ENCODE measurements at regions not wholly inside any gene's neighbourhood (a gene's known extent, or its start where the extent isn't known, plus 50 kb on each side); places are given as distances from the start of the nearest gene placed in this dataset.
A peak's percentile ranks its signal among the peaks of the same experiment; 100 is the strongest.
"Not testable (repeated sequence)": the region's sequence is repeated elsewhere in the genome, so short reads cannot be mapped to it uniquely, and the experiment has no call there.

DNA sequence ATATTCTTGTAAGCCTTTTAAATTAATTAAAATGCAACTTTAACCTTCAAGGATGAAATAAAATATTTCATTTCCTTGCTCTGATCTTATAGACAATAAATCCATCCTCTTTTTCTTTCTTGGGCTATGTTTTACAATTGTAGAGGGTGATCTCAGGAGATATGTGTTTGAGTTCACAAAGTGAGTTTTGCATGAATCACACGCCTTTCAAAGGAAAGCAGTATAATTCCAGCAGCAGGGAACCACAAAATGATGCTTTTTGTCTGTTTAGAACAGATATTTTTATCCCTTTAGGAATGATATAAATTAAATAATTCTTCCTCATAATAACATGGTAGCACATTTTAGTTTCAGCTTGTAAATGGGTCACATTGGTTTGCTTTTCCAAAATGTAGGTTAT lies 191.2 kb downstream of the SEMA6D start:
- H3K4me3 ChIP-seq (ENCODE audit: low read length): no peak overlapping the region
- TF ChIP-seq, protein P1, sequence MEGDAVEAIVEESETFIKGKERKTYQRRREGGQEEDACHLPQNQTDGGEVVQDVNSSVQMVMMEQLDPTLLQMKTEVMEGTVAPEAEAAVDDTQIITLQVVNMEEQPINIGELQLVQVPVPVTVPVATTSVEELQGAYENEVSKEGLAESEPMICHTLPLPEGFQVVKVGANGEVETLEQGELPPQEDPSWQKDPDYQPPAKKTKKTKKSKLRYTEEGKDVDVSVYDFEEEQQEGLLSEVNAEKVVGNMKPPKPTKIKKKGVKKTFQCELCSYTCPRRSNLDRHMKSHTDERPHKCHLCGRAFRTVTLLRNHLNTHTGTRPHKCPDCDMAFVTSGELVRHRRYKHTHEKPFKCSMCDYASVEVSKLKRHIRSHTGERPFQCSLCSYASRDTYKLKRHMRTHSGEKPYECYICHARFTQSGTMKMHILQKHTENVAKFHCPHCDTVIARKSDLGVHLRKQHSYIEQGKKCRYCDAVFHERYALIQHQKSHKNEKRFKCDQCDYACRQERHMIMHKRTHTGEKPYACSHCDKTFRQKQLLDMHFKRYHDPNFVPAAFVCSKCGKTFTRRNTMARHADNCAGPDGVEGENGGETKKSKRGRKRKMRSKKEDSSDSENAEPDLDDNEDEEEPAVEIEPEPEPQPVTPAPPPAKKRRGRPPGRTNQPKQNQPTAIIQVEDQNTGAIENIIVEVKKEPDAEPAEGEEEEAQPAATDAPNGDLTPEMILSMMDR (conservative IDR thresholded peaks at IDR 0.05; ENCODE audit: low read depth, low read length): no peak
- DNase-seq (ENCODE audit: low read depth): no peak

DNA sequence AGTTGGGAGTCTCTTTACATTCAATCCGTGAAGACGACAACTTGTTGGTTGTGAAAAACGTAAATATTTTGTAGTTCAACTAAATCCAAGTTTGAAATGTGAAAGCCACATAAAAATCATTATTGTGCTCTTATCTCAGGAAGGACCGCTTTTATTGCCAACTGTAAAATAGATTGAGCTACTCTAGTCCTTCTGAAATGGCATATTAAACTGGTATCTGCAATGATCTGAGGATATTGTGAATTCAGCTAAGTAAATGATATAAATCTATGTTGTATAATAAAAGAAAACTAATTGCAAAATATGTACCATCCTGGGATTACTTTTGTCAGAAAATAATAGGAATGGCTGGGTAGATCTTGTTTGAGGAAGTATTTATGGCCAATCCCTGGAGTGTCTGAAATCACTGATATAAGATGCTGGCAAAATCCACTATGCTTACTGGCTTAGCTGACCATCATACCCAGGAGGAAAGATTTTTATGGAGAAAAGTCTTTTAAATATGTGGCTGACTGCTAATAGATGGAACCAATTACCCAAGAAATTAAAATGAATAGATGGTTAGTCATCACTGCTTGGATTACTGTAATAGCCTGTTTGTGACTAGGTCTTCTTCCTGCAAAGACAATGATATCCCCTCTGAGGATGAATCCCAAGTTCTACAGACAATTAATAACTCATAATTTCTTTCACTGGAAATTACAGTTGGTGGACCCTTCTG lies 191.8 kb downstream of the SEMA6D start:
- no peak for DNase-seq (ENCODE audit: low read depth)

DNA sequence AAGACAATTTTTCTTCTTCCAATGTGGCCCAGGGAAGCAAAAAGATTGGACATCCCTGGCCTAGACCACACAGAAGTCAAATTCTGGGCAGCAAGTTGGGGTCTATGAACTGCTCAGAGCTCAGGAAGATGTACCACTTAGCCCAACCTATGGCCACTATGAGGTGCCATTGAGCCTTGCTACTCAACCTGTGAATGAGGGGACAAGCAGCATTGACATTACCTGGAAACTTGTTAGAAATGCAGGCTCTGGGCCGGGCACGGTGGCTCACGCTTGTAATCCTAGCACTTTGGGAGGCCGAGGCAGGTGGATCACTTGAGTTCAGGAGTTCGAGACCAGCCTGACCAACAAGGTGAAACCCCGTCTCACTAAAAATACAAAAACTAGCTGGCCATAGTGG lies 195.6 kb downstream of the SEMA6D start:
- TF ChIP-seq, protein P1 (conservative IDR thresholded peaks at IDR 0.05; ENCODE audit: low read depth, low read length): peak; percentile 20

More for the DNA sequence above, 191.8 kb downstream of the SEMA6D start:
- no peak overlapping the region for H3K4me3 ChIP-seq (ENCODE audit: low read length)
- TF ChIP-seq, protein P1 (conservative IDR thresholded peaks at IDR 0.05; ENCODE audit: low read depth, low read length): no peak

DNA sequence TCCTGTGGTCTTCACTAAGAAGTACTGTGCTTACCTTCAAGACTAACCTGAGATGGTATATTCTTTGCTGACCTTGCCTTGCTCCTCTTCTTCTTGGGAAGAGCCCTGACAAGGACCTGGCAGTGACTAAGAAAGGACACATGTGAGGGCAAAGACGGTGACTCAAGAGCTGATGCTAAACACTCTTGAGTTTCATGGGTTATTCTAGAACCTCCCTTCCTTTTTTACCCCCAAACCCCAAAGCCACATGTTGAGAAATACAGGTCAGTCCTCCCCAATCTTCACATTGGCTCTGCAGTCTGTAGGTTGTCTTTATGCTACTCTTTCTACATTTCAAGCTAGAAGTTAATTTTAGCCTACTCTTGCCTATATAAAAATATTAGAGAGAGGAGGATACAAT lies 200.6 kb downstream of the SEMA6D start:
- DNase-seq (ENCODE audit: low read depth): no peak
- H3K4me3 ChIP-seq (ENCODE audit: low read length): no peak overlapping the region
- TF ChIP-seq, protein P1 (conservative IDR thresholded peaks at IDR 0.05; ENCODE audit: low read depth, low read length): no peak

More for the DNA sequence above, 195.6 kb downstream of the SEMA6D start:
- not testable (repeated sequence) for DNase-seq (ENCODE audit: low read depth); H3K4me3 ChIP-seq (ENCODE audit: low read length)

DNA sequence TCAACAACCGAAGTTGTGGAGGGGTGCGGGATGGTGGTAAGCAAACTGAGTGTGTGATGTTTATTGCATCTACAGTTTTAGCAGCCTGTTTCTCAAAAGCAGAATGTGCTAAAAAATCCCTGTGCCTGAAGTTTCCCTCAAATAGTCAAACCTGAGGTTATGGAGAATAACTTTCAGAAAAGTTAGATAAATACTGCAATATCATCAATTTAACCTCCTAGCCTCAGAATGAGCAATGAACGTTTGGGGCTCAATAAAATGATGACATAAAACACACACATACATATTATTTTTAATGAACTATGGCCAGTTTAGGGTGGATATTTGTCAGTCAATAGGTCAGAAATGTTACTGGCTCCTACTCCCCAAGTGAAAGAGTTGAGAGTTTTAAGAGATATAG lies 201.6 kb downstream of the SEMA6D start:
- no peak for DNase-seq (ENCODE audit: low read depth)
- TF ChIP-seq, protein P1 (conservative IDR thresholded peaks at IDR 0.05; ENCODE audit: low read depth, low read length): no peak
- no peak overlapping the region for H3K4me3 ChIP-seq (ENCODE audit: low read length)

DNA sequence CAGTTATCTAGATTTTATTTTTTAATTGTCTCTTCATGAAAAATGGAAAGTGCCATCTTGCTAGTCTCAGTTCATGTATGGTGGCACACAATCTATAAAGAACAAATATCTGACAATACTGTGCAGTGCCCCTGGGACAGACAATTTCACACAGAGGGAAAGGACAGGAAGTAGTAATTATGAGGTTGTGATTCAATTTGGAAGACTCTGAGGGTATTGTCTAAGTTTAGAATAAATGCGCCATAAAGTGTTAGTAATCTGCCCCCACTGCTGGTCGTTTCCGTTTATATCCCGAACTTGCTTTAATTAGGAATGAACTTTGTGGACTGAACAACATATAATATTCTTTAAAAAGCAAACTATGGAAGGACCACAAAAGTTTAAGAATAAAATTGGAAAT lies 196.4 kb upstream of the SLC24A5 start:
- TF ChIP-seq, protein P1 (conservative IDR thresholded peaks at IDR 0.05; ENCODE audit: low read depth, low read length): no peak
- H3K4me3 ChIP-seq (ENCODE audit: low read length): no peak overlapping the region
- DNase-seq (ENCODE audit: low read depth): no peak

DNA sequence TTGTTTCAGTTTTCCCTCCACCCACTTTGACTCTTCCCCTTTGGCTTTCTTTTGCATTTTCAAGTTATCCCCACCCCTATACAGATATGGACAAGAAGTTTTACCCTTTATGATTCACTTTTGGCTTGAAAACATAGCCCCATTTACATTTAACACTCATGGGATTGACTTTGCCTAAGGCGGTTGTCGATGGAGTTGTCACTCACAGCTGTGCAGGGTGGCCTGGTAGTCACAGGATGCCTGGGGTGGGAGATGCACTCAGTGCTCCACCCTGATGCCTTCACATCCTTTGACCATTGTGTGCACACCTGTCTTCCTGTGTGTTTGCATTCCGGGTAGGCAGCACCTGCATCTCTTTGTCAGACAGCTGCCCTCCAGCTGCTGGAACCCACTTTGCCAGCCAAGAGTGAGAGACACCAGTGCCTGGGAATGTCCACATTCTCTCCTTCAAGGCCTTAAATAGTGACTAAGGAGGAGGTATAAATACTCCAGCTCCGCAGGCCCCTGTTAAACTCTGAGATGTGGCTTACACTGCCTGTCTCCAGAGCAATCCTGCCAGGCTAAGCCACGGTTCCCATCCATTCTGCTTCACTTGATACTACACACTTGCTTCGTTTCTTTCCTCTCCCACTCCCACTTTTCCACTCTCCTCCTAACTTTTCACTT lies 191.5 kb upstream of the SLC24A5 start:
- no peak for DNase-seq (ENCODE audit: low read depth)
- H3K4me3 ChIP-seq (ENCODE audit: low read length): no peak overlapping the region
- TF ChIP-seq, protein P1 (conservative IDR thresholded peaks at IDR 0.05; ENCODE audit: low read depth, low read length): no peak
